ENCODE measurements at regions not wholly inside any gene's neighbourhood (a gene's known extent, or its start where the extent isn't known, plus 50 kb on each side); places are given as distances from the start of the nearest gene placed in this dataset.

DNA sequence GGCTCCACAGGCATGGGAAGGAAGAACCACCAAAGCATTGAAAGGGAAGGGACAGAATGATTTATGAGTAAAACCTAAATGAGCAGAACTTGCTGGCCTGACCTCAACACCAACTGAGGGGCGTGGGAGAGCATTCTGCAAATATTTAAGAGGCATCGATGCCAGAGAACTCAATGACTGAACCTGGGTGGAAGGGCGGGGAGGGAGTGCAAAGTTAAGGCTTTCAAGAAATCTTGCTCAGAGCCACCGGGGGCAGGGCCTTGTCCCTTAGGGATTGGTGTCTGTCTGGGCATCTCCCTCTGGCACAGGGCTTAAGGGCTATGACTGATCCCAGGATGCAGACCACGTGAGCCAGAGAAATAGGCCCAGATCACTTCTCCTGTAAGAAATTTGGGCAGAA is 137.1 kb downstream of the ADAMTS15 start:
- DNase-seq (ENCODE audit: low read depth) = no peak

DNA sequence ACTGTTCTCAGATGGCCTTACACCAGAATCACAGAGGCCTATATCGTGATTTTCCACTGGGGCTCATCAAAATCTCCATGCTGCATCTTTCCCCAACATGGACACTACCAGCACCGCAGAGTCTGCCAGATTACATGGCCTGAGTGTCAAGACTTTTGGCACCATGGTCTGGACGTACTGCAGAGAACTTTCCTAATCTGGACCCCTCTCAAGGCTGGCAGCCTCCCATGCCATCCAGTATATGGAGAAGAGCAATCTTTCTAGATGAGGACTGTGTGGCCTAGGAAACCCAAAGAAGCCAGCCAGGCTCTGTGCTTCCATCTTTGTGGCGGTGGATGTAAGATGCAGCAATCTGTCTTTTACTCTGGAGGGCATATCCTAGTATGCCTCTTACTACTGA is 139.2 kb downstream of the ADAMTS15 start:
- no peak for DNase-seq (ENCODE audit: low read depth)

DNA sequence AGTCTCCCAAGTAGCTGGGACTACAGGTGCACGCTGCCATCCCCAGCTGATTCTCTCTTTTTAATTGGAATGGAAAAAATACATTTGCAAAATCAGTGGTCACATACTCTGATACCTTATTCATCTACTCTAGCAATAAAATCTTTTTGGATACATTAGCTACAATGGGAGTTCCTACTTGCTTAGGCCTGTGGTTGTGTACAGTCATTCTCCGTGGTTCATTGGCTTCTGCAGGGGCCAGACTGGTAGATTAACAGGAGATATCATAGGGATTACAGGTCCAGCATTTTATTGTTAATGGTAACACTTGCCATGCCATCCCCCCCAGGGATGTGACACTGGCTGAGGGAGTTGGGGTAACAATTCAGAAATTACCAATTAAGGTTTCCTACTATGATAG is 140.0 kb downstream of the ADAMTS15 start:
- DNase-seq (ENCODE audit: low read depth) = no peak

DNA sequence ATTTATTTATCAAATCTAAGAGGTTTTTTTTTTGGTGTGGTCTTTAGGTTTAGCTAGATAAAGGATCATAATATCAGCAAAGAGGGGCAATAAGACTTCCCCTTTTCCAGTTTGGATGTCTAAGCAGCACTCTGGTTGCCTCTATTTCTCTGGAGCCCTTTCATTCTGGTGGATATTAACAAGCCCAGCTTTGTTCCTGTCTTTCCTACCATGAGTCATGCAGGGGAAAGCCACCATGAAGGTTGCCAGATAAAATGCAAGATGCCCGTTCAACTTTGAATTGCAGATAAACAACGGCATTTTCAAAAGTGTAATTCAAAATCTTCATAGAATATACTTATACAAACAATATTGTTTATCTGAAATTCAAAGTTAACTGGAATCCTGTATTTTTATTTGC is 143.6 kb downstream of the ADAMTS15 start:
- no peak for DNase-seq (ENCODE audit: low read depth)

DNA sequence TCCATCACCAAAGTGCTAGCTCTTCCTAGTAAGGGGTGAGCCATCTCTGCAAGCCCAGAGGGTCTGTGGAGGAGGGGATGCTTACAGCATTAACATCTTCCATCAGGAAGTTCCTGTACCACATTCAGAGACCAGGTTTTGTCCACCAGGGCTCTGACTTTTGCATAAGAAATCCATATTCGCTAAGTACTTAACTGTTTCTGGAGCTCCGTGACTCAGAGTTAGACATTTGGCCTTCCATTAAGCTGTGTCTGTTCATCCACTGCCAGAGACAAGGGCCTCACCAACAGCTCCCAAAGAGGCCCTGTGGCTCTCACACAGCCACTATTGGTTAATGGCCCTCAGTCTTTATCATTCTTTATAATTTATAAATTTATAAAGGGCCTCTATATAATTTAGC is 144.6 kb downstream of the ADAMTS15 start:
- no peak for DNase-seq (ENCODE audit: low read depth)

DNA sequence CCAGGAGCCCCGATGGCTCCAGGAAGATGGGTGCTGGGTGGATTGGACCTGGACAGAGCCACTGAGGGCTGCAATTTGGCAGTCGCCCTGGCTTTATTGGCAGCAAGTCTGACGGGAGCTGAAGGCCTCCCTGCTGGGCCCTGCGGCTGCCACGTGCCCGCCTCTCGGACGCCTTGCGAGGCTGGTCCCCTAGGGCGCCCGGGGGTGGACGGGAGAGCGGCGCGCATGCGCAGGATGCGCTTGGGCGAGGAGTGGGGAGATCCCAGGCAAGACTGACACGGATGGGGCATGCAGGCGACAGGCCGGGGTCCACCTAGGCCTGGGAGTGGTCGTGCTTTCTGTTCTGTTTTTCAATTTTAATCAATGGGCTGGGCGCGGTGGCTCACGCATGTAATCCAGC is 150.0 kb downstream of the ADAMTS15 start:
- DNase-seq (ENCODE audit: low read depth) = no peak

DNA sequence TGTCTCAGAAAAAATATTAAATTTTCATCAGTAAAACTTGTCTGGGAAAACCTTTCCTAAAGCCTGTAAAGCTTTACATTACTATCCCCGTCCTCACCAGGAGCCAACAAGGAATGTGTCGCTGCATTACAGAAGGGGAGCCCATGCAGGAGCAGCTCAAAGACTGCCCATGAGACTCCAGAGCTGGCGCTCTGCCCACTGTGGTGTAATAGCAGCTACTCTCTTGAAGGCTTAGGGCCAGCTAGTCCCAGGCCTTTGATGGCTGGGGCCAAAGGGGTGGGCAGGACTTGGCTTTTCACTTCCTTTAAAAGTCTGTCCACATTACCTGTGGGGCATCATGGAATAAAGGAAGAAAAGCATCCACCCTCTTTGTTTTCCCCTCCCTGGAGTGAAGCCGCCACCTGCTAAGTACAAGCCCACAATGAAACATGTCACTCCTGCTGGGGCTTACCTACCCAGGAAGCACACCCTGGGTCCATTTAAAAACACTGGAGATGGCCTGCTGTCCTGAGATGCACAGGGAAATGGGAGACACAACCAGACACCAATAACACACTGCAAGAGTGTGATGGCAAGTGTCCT is 150.7 kb downstream of the ADAMTS15 start:
- DNase-seq (ENCODE audit: low read depth) = no peak

DNA sequence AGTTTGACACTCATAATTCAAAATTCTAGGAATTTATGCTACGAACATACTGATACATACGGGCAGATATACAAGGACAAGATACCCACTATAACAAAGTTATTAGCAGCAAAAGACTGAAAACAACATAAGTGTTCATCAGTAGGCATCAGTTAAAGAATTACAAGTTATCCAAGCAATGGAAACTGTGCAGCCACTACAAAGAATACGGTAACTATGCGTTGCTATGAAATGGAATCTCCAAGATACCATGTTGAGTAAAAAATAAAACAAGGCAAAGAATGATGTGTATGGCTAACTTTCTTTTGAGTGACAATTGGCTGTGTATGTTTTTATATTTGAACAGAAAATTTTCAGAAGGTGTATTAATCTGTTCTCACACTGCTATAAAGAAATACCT is 151.7 kb downstream of the ADAMTS15 start:
- no peak for DNase-seq (ENCODE audit: low read depth)

DNA sequence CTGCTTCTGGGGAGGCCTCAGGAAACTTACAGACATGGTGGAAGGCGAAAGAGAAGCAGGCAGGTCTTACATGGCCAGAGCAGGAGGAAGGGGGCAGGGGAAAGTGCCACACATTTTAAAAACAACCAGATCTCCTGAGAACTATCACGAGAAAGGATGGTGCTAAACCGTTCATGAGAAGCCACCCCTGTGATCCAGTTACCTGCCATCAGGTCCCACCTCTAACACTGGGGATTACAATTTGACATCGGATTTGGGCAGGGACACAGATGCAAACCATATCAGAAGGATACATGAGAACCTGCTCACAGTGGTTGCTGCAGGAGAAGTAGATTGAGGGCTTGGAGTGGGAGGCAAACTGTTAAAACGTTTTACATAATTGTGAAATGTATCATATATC is 152.2 kb downstream of the ADAMTS15 start:
- DNase-seq (ENCODE audit: low read depth) = no peak

DNA sequence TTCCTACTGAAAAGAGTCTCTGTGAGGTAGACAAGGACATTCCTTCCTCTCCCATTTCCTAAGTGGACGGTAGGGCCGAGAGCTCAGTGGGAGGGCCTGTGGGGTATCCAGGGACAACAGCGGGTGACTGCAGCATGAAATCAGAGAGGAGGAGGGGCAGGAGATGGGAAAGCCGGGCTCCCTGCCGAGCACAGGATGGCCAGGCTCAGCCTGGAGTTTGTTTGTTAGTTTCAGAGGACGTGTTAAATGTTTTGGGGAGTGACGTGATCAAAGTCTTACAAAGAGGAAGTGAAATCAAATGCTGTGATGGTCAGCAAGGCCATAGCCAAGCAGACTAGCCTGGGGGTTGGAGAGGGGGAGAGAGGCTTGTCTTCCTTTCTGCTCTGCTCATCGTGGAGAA is 152.7 kb downstream of the ADAMTS15 start:
- peak; percentile 47 for DNase-seq (ENCODE audit: low read depth)

DNA sequence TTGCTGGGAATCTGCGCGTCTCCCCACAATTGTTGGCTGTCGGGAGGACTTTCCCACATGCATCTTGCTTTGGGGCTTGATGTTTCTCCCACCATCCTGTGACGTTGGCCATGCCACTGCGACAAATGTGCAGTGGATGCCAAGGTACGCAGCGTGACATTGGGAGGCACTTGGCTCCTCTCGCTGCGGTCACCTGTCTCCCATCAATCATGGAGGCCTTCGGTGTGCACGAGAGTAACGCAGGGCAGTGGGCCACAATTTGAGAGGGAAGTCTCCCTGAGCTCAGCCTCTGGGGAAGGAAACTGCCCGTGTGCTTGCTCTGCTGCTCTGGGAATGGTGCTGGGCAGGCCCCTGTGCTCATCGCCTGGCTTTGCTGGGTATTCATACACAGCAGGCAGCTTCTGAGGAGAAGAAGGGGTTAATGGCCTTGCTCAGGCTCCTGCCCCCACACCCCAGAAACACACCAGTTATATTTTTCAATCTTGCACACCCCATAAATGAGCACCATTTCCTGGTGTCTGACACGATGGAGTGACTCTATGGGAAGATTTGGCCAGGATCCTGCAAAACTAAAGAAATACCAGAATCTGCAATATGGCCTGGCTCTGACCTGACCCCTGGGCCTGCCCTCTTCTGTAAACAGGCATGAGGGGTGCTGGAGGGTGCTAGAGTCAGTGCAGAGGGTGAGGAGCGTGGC is 153.5 kb downstream of the ADAMTS15 start:
- no peak for DNase-seq (ENCODE audit: low read depth)

DNA sequence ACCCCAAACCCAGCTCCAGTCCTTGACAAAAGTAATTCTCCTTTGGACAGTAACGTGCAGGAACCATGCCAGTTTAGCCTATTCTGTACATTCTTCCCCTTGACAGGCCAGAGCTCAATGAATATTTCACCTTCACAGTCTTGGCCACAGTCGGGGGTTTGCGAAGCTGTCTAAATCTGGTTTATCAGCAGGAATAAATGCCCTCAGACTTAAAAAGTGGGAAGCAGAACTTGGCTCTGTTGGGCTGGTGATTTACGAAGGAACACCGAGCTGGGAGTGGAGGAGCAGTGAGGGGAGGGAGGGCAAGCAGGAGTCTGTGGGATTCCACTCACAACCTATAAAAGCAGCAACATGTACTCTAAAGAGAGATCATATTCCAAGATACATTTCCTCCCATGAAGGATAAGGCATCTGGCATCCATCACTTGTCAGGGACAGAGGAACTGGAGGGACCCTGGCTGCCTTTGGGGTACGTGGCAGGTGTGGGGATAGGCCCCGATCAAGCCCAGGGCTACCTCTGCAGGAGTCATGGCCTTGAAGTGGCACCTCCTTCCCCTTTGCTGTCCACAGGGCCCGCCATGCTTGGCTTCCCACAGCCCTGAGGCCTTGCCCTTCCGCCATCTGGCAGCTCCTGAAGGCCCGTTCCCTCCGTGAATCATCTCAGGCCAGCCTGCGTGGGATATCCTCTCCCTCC is 154.3 kb downstream of the ADAMTS15 start:
- DNase-seq (ENCODE audit: low read depth) = no peak

DNA sequence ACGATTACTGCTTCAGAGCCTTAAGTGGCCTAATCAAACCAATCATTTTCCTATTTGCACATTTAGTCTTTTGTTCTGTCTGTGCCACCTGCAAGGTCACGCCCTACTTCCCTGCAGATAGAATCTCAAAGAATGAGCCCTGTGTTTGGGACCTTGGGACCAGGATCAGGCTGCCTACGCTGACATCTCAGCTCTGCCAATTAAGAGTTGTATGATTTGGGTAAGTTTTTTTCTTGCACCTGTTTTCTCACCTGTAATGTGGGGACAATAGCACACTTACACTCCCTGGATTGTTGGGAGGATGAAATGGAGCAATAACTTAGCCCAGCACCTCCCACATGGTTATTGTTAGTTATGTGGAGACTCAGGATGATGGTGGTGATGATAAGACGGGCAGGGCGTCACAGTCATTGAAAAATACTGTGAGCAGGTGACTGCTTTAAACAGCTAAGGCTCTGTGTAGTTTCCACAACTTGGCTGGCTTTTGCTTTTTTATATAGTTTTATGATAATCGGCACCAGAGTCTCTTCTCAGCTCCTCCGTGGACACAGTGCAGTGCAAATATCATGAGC is 155.0 kb downstream of the ADAMTS15 start:
- DNase-seq (ENCODE audit: low read depth) = no peak

DNA sequence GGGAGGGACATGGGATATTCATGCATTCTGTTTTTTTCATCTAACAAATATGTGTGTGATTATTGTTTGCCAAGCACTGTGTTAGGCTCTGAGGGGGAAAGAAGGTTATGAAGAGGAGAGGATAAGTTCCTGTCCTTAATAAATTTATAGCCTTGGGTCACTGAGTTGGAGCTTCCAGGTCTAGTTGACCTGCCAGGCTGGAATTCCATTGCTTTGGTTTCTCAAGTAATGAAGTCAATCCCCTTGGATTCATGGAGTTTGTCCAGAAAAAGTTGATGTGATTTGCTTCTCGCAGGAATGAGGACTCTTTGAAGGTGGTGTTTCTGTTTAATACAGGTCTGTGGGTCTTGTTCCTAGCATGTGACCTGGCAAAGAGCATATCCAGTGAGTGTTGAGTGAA is 156.2 kb downstream of the ADAMTS15 start:
- DNase-seq (ENCODE audit: low read depth) = no peak

DNA sequence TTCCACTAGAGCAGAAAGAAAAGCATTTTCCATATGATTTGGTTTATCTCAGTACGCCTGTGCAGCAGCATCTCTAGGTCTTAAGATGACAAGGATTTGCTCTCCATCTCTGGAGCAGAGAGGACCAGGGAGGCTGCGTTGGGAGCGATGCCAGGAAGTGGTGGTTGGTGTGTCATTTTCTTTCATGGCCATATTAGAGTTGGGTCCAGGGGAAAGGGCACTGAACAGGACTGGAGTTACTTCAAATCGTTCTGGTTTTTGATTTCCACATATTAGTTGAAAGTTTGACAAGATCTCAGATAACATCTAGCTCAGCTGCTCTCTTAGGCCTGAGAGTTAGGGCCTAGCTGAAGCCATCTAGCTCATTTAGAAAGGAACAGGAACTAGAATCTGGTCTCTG is 157.7 kb downstream of the ADAMTS15 start:
- no peak for DNase-seq (ENCODE audit: low read depth)

DNA sequence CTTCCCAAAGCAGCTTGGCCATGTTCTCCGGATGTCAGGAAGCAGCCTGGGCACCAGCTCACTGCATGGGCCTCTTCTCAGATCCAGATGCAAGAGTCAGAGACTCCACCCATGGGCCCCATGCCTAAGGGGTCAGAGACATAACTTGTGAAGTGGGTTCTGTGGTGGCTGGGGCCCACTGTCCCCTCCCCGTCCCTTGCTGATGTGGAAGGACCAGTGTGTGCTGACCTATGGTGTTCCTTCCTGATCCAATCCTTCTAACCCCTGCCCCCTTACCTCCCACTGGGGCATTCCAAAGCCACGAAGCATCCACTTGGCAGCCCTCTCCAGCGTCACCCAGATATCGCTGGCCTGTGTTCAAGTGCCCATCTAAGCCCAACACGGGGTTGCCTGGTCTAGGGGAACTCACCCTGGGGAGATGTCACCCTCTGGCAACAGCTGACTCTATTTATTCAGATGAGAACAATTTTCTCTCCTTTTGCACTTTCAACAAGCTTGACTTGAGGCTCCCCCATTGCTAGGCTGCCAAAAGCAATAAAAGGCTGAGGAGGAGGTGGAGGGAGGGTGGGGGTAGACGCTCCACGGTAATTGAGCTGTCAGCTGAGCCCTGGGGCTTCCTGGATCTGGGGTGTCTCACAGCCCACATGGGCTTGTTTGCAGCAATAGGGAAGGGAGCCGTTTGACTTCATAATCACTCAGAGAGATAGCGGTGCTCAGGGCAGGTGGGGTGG is 158.5 kb downstream of the ADAMTS15 start:
- DNase-seq (ENCODE audit: low read depth) = no peak

DNA sequence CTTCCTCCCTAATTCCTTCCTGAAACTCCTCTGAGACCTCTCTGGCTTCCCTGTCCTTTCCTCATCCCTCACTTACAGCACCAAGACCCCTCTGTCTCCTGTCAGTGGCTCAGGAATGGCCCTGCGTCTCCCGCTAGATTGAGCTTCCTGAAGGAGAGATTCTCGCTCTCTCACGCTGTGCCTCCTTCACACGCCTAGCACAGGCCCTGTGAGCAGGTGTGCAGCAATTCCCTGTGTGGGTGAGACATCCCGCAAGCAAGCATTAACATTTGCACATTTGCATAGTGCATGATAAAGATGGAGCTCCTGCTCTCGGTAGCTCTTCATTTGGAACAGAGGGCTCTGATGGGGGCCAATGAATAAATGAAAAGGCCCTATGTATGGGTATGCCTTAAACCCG is 159.8 kb downstream of the ADAMTS15 start:
- no peak for DNase-seq (ENCODE audit: low read depth)

DNA sequence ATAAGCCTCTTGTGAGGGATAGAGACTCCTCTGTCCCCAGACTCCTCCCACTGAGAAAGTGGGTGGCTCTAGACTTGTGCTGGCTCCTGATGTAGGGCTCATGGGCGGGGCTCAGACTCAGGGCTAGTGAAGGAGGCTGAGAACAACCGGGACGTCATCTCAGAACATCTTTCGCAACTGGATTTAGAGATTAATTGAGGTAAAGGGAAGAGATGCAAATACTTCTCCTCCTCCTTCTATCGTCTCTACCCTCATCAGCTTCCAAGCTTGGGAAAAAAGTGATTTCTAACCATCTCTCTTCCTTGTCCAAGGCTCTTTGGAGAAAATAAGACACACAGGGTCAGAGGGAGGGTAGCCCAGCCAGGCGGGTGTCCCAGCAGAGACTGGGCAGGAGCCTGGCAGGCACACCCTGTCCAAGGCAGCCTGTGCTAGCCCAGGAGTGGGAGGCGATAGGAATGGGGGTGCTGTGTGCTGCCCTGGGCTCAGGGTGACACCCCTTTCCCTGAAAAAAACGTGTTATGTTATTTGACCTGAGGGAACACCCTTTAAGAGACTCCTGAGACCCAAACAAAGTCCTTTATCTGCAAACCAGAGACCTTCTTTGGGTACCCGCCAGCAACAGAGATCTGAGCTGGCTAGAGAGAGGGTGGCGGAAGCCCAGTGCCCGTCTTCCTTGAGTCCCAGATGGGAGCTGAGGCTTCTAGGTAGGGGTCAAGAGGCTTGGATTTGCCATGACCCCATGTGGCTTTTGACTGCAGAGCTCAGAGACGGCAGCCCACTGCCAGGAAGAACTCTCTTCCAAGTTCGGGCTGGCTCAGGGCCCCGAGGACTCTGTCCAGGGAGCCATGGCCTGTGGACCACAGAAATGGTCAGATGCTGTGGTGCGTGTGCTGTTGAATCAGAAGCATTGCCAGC is 160.9 kb downstream of the ADAMTS15 start:
- no peak for DNase-seq (ENCODE audit: low read depth)

DNA sequence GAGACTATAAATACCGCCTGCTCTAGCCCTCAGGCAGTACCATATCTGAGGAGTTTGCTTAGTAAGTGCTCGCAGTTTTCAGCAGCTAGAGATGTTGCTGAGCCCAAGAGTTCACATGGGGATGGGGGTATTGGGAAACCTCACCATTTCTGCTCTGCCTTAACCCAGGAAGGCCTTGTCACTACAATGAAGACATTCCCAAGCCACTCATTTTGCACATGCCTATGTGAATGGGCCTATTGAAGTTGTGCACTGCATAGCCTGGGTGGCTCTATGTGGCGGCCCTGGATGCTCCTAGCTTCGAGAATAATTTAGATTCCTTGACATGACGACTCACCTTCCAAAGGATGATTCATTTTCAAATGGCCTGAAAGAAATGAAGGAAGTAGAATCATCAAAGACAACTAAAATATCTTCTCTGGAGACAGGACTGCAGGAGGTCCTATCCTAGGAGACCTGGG is 163.4 kb downstream of the ADAMTS15 start:
- peak; percentile 65 for DNase-seq (ENCODE audit: low read depth)

DNA sequence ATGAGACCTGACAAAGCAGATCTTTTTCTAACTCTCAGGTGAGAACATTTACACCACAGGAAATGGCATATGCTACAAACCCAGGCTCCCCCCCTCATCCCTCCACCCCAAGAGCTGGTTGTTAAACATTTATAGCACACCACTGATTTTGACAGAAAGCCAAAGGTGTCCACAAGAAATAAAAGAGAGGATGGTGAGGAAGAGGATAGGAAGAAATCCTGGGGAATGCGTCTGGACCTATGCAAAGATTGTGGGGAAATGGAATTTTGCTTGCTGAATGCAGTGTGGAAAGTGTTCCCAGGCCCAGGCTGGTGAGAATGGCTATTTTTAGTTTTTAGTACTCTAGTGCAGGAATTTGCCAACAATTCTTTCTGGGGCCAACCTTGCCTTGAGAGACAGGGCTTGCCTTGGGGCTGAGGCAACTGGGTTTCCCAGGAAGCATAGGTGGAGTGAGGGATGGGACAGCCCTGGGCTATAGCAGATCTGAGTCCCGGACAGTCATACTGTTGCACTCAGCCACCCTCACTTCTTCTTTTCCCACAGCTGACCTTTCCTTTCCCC is 163.9 kb downstream of the ADAMTS15 start:
- peak; percentile 62 for DNase-seq (ENCODE audit: low read depth)

DNA sequence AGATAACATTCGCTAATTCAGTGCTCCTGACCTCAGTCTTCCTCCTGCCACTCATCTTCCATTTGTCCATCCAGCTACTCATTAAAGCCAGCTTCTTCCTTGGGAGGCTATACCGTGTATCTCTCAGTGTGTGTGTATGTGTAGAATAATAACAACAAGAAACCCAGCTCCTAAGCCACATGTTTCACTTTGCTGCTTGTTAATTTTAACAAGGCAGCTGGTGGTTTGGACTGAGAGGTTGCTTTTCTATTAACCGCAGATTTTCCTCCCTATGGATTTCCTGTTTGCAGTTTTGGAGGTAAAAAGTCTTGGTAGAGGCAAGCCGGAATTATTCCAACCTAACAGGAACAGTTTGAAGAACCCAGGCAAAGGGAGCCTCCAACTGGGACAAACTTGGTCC is 165.0 kb downstream of the ADAMTS15 start:
- DNase-seq (ENCODE audit: low read depth) = no peak
